ENCODE measurements at regions not wholly inside any gene's neighbourhood (a gene's known extent, or its start where the extent isn't known, plus 50 kb on each side); places are given as distances from the start of the nearest gene placed in this dataset.
A peak's percentile ranks its signal among the peaks of the same experiment; 100 is the strongest.

DNA sequence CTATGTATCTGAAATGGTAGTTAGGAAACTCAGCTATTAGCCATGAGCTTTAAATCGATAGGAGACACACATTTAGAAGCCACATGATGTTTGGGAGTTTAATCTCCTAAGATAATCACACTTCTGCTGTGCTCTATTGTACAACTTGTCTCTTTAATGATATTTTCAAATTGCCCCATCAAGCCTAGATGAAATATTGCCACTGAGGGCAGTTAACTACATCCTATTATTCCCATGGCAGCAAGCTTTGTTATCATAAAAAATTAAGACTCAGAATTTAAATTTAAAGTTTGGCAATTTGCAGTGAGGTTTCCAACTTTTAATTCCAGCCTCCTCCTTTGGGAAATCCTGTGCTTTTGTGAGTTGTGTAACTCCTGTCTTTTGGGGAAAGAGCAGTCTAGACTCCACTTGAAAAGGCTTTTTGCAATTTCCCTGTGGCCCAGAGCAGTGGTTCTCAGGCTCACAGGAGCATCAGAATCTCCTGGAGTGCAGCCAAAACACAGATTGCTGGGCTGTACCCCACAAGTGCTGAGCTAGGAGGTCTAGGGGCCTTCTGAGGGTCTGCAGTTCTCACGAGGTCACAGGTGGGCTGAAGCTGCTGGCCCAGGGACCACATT lies 792.4 kb downstream of the QKI start:
- H3K36me3 ChIP-seq (ENCODE audit: low read depth): no peaks in the 10 kb centered on the region
- in situ Hi-C loops (cut with MboI): no loop called here
- no peaks in the 10 kb centered on the region for H3K9me2 ChIP-seq (ENCODE audit: insufficient read depth)
- no peaks in the 10 kb centered on the region for H3F3A ChIP-seq (ENCODE audit: insufficient read depth)
- WGBS, 2 experiments (ENCODE audit: low coverage in 1 of 2, low lambda C conversion rate in 2 of 2, missing lambda C conversion rate in 2 of 2): 6 to 9% methylated on average over 2 of the region's 2 CpGs
- H3K79me2 ChIP-seq (ENCODE audit: insufficient read depth): no peaks in the 10 kb centered on the region
- no peak overlapping the region for H3K4me2 ChIP-seq (ENCODE audit: unreplicated experiment)
- no peaks in the 10 kb centered on the region for H3K4me1 ChIP-seq (ENCODE audit: insufficient read depth)
- no peak for TF ChIP-seq EZH2 (IDR thresholded peaks at IDR 0.05; ENCODE audit: insufficient read depth, poor library complexity, severe bottlenecking)
- no peak for TF ChIP-seq EZH2phosphoT487 (IDR thresholded peaks at IDR 0.05; ENCODE audit: insufficient read depth, low read depth)
- H4K20me1 ChIP-seq (ENCODE audit: insufficient read depth): no peaks in the 10 kb centered on the region
- no peaks in the 10 kb centered on the region for H3K9me3 ChIP-seq (ENCODE audit: low read depth)
- no peak overlapping the region for H2AFZ ChIP-seq
- H3K9ac ChIP-seq: no peak overlapping the region
- no peaks in the 10 kb centered on the region for H3K27me3 ChIP-seq (replicated peaks; ENCODE audit: insufficient read depth)
- no peak for DNase-seq
- no peak overlapping the region for H3K4me3 ChIP-seq
- no peak overlapping the region for H3K27ac ChIP-seq

DNA sequence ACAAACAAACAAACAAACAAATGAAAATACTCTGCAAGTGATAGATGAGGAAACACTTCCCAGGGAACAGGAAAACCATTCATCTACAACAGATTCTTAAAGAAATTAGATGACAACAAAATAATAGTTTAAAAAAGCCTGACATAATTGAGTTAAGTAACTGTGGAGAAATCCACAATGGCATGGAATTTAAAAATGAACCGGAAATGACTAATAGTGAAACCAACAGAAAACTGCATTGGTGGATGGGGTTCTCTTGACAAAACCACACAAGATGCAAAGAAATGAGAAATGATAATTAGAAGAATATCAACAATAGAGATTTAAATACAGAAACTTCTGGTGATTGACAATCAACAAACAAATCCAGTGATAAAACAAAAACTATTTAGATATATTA lies 785.6 kb downstream of the QKI start:
- Histone ChIP-seq H3F3A (ENCODE audit: insufficient read depth) (no peaks in the 10 kb centered on the region), H3K36me3 (ENCODE audit: low read depth) (no peaks in the 10 kb centered on the region), H3K27ac (no peak overlapping the region), H3K4me1 (ENCODE audit: insufficient read depth) (no peaks in the 10 kb centered on the region), H3K4me2 (ENCODE audit: unreplicated experiment) (no peak overlapping the region), H3K9ac (no peak overlapping the region), H3K9me2 (ENCODE audit: insufficient read depth) (no peaks in the 10 kb centered on the region), H4K20me1 (ENCODE audit: insufficient read depth) (no peaks in the 10 kb centered on the region), H3K9me3 (ENCODE audit: low read depth) (no peaks in the 10 kb centered on the region), H2AFZ (no peak overlapping the region), H3K27me3 (replicated peaks; ENCODE audit: insufficient read depth) (no peaks in the 10 kb centered on the region), H3K79me2 (ENCODE audit: insufficient read depth) (no peaks in the 10 kb centered on the region), H3K4me3 (no peak overlapping the region)
- TF ChIP-seq EZH2phosphoT487 (IDR thresholded peaks at IDR 0.05; ENCODE audit: insufficient read depth, low read depth): no peak
- no peak for TF ChIP-seq EZH2 (IDR thresholded peaks at IDR 0.05; ENCODE audit: insufficient read depth, poor library complexity, severe bottlenecking)
- in situ Hi-C loops (cut with MboI): no loop called here
- DNase-seq: peak; percentile 8
- 41 to 55% methylated on average over 1 of the region's 1 CpG for WGBS, 2 experiments (ENCODE audit: low coverage in 1 of 2, low lambda C conversion rate in 2 of 2, missing lambda C conversion rate in 2 of 2)

DNA sequence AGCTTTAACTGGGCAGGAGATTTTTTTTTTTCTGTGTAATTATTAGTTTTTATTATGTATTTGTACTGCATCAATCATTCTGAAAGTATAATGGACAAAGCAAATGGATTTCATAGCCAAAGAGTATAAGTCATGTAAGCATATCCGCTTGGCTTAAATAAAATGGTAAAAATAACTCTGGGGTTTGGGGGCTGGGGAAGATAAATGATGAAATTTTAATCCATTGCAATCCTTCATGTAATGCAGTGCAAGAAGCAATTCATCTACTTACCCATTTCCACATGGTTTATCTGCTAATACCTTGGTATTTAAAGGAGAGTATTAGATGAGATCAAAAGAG lies 781.4 kb downstream of the QKI start:
- Histone ChIP-seq H3K4me3 (no peak overlapping the region), H3K36me3 (ENCODE audit: low read depth) (no peaks in the 10 kb centered on the region), H3K4me2 (ENCODE audit: unreplicated experiment) (no peak overlapping the region), H3K9me3 (ENCODE audit: low read depth) (no peaks in the 10 kb centered on the region), H3F3A (ENCODE audit: insufficient read depth) (no peaks in the 10 kb centered on the region), H2AFZ (no peak overlapping the region), H3K79me2 (ENCODE audit: insufficient read depth) (no peaks in the 10 kb centered on the region), H3K27me3 (replicated peaks; ENCODE audit: insufficient read depth) (no peaks in the 10 kb centered on the region), H4K20me1 (ENCODE audit: insufficient read depth) (no peaks in the 10 kb centered on the region), H3K27ac (no peak overlapping the region), H3K9ac (no peak overlapping the region), H3K9me2 (ENCODE audit: insufficient read depth) (no peaks in the 10 kb centered on the region), H3K4me1 (ENCODE audit: insufficient read depth) (no peaks in the 10 kb centered on the region)
- in situ Hi-C loops (cut with MboI): no loop called here
- 2 to 5% methylated on average over 1 of the region's 1 CpG for WGBS, 2 experiments (ENCODE audit: low coverage in 1 of 2, low lambda C conversion rate in 2 of 2, missing lambda C conversion rate in 2 of 2)
- TF ChIP-seq EZH2phosphoT487 (IDR thresholded peaks at IDR 0.05; ENCODE audit: insufficient read depth, low read depth) (no peak), EZH2 (IDR thresholded peaks at IDR 0.05; ENCODE audit: insufficient read depth, poor library complexity, severe bottlenecking) (no peak)
- no peak for DNase-seq

DNA sequence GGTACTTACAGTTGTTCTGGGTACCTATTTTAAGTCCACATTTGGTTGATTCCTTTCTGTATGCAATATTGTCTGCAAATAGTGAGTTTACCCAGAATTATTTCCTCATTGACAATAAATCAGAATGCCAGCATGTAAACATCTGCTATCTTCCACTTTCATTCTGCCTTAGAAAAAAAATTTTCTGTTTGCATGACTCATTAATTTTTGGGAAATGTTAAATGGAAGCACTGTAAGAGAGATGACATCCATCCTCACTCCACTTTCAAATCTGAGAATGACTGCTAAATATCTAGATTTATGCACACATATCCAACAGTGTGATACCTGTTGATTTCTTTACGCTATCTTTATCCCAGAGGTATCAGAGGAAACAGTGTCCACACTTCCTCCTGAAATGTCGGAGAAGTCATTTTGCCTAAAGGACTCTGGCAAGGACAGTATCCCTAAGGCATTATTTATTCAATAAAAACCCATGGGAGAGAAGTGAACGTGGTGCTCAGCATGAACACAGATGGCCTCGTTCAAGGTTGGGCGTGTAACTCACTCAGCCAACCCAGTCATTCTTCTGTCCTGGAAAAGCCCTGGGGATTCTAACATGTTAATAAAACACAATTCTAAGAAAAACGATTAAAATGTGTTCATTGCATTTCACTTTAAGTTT lies 780.9 kb downstream of the QKI start:
- H3K4me2 ChIP-seq (ENCODE audit: unreplicated experiment): no peak overlapping the region
- TF ChIP-seq EZH2phosphoT487 (IDR thresholded peaks at IDR 0.05; ENCODE audit: insufficient read depth, low read depth): no peak
- TF ChIP-seq EZH2 (IDR thresholded peaks at IDR 0.05; ENCODE audit: insufficient read depth, poor library complexity, severe bottlenecking): no peak
- H3K27ac ChIP-seq: no peak overlapping the region
- H3K27me3 ChIP-seq (replicated peaks; ENCODE audit: insufficient read depth): no peaks in the 10 kb centered on the region
- no peaks in the 10 kb centered on the region for H4K20me1 ChIP-seq (ENCODE audit: insufficient read depth)
- no peaks in the 10 kb centered on the region for H3K9me2 ChIP-seq (ENCODE audit: insufficient read depth)
- no peaks in the 10 kb centered on the region for H3F3A ChIP-seq (ENCODE audit: insufficient read depth)
- in situ Hi-C loops (cut with MboI): no loop called here
- no peak overlapping the region for H3K4me3 ChIP-seq
- H3K36me3 ChIP-seq (ENCODE audit: low read depth): no peaks in the 10 kb centered on the region
- H2AFZ ChIP-seq: no peak overlapping the region
- H3K79me2 ChIP-seq (ENCODE audit: insufficient read depth): no peaks in the 10 kb centered on the region
- no peaks in the 10 kb centered on the region for H3K9me3 ChIP-seq (ENCODE audit: low read depth)
- no peaks in the 10 kb centered on the region for H3K4me1 ChIP-seq (ENCODE audit: insufficient read depth)
- 12 to 19% methylated on average over 6 of the region's 6 CpGs for WGBS, 2 experiments (ENCODE audit: low coverage in 1 of 2, low lambda C conversion rate in 2 of 2, missing lambda C conversion rate in 2 of 2)
- no peak for DNase-seq
- H3K9ac ChIP-seq: no peak overlapping the region
